ENCODE measurements at regions not wholly inside any gene's neighbourhood (a gene's known extent, or its start where the extent isn't known, plus 50 kb on each side); places are given as distances from the start of the nearest gene placed in this dataset.

GRCh38 chr10:42691361-42692120 lies 53.2 kb upstream of the ZNF33B start:
- H3K79me2 ChIP-seq (ENCODE audit: insufficient read depth, low read length): no peaks in the 10 kb centered on the region
- no peak overlapping the region for H3K9ac ChIP-seq (ENCODE audit: insufficient read depth, low read depth, low read length)
- no peaks in the 10 kb centered on the region; a peak in 1 of 5 replicates for H3K27me3 ChIP-seq (ENCODE audit: control insufficient read depth in 1 of 2, insufficient read depth in 2 of 2, low read length in 2 of 2)
- H2AFZ ChIP-seq (ENCODE audit: low read length): no peak overlapping the region
- ChIA-PET CTCF (ENCODE audit: low intra/inter-chr PET ratio, low total read pairs) (no interaction called here), POLR2A (no interaction called here)
- intact Hi-C loops (cut with micrococcal nuclease; ENCODE audit: unreplicated experiment): no loop called here
- H4K20me1 ChIP-seq (ENCODE audit: insufficient read depth, low read length): no peaks in the 10 kb centered on the region
- BruUV-seq (replicated peaks): no TSS peak
- H3K4me2 ChIP-seq (ENCODE audit: low read depth, low read length): no peak overlapping the region
- no peaks in the 10 kb centered on the region for H3K36me3 ChIP-seq (replicated peaks in 1 of 2; ENCODE audit: control insufficient read depth in 1 of 2, insufficient read depth in 2 of 2, low read length in 2 of 2)
- DNase-seq (ENCODE audit: low spot score) (no peak), ATAC-seq (peak; percentile 36; the same call in 1 of the 3 replicates), FAIRE-seq (no peak)
- TF ChIP-seq TEF (CRISPR knock-in tag; IDR thresholded peaks at IDR 0.05): no peak
- no peak overlapping the region for H3K4me3 ChIP-seq (replicated peaks in 1 of 3; ENCODE audit: insufficient read depth in 1 of 3, low read depth in 2 of 3, low read length in 3 of 3)
- H3K27ac ChIP-seq (ENCODE audit: extremely low read length, insufficient read depth, low read length): no peak overlapping the region
- in situ Hi-C loops (cut with HindIII; ENCODE audit: extremely low pct_ligation_motif_present, low pct_unique_long_range_greater_than_20kb): no loop called here
- H3K9me3 ChIP-seq (ENCODE audit: low read length): no peaks in the 10 kb centered on the region
- H3K4me1 ChIP-seq (ENCODE audit: insufficient read depth, low read length): peaks cover 7% of the 10 kb centered on the region
- 77% methylated on average over 18 of the region's 25 CpGs for WGBS (ENCODE audit: low lambda C conversion rate)

- H3K4me1 ChIP-seq (ENCODE audit: insufficient read depth, low read length): peaks cover 7% of the 10 kb centered on the region
- H3K4me2 ChIP-seq (ENCODE audit: low read depth, low read length): no peak overlapping the region
- WGBS (ENCODE audit: low lambda C conversion rate): 23% methylated on average over 2 of the region's 2 CpGs
- intact Hi-C loops (cut with micrococcal nuclease; ENCODE audit: unreplicated experiment) (no loop called here), in situ Hi-C loops (cut with HindIII; ENCODE audit: extremely low pct_ligation_motif_present, low pct_unique_long_range_greater_than_20kb) (no loop called here)
- no peak overlapping the region for H3K9ac ChIP-seq (ENCODE audit: insufficient read depth, low read depth, low read length)
- ChIA-PET POLR2A (no interaction called here), CTCF (ENCODE audit: low intra/inter-chr PET ratio, low total read pairs) (no interaction called here)
- no peak for ATAC-seq
- H2AFZ ChIP-seq (ENCODE audit: low read length): no peak overlapping the region
- no peaks in the 10 kb centered on the region for H4K20me1 ChIP-seq (ENCODE audit: insufficient read depth, low read length)
- H3K27me3 ChIP-seq (ENCODE audit: control insufficient read depth in 1 of 2, insufficient read depth in 2 of 2, low read length in 2 of 2): no peaks in the 10 kb centered on the region; a peak in 1 of 5 replicates
- H3K27ac ChIP-seq (ENCODE audit: extremely low read length, insufficient read depth, low read length): no peak overlapping the region
- no peak for FAIRE-seq
- no peak overlapping the region for H3K4me3 ChIP-seq (replicated peaks in 1 of 3; ENCODE audit: insufficient read depth in 1 of 3, low read depth in 2 of 3, low read length in 3 of 3)
- no TSS peak for BruUV-seq (replicated peaks)
- no peaks in the 10 kb centered on the region for H3K9me3 ChIP-seq (ENCODE audit: low read length)
- no peak for TF ChIP-seq ZBTB33 (CRISPR knock-in tag; IDR thresholded peaks at IDR 0.05)
- no peak for TF ChIP-seq SKIL (CRISPR knock-in tag; IDR thresholded peaks at IDR 0.05; ENCODE audit: borderline replicate concordance)
- TF ChIP-seq IRF2 (CRISPR knock-in tag; IDR thresholded peaks at IDR 0.05): no peak
- no peak for TF ChIP-seq ZNF296 (CRISPR knock-in tag; conservative IDR thresholded peaks at IDR 0.05)
- TF ChIP-seq ZNF704 (CRISPR knock-in tag; IDR thresholded peaks at IDR 0.05; ENCODE audit: borderline replicate concordance): no peak
- TF ChIP-seq EHMT2 (IDR thresholded peaks at IDR 0.05; ENCODE audit: borderline replicate concordance, low read depth, low read length): no peak
- TF ChIP-seq ZFP1 (CRISPR knock-in tag; IDR thresholded peaks at IDR 0.05): no peak
- TF ChIP-seq RBFOX2 (IDR thresholded peaks at IDR 0.05; ENCODE audit: low read depth, low read length): no peak
- TF ChIP-seq ZNF333 (CRISPR knock-in tag; IDR thresholded peaks at IDR 0.05; ENCODE audit: borderline replicate concordance): no peak
- H3K79me2 ChIP-seq (ENCODE audit: insufficient read depth, low read length): no peaks in the 10 kb centered on the region
- no peaks in the 10 kb centered on the region for H3K36me3 ChIP-seq (replicated peaks in 1 of 2; ENCODE audit: control insufficient read depth in 1 of 2, insufficient read depth in 2 of 2, low read length in 2 of 2)
- DNase-seq (ENCODE audit: low spot score): no peak
These were observed 59.6 kb upstream of the ZNF33B start for GRCh38 chr10:42697926-42698325.

Measured in HepG2 (cell line).